CD14-positive monocyte (primary cell): ENCODE measurements at regions not wholly inside any gene's neighbourhood (a gene's known extent, or its start where the extent isn't known, plus 50 kb on each side); places are given as distances from the start of the nearest gene placed in this dataset.

Experiments used
- DNase-seq, 3 donors: peaks; one replicate each; pipeline ENCODE4 v3.0.0-alpha.2; 2011 to 2022
- H2AFZ ChIP-seq: 2 replicates; pipeline ENCODE4 v1.6.0; 2012; ENCODE audit warnings: mild to moderate bottlenecking, low read depth, low read length, inconsistent platforms; ENCODE audit not compliant: insufficient read depth, poor library complexity, severe bottlenecking
- H3K27ac ChIP-seq, 2 donors: 1 replicate in 1 of 2; 2 replicates in 1 of 2; pipeline ENCODE4 v1.5.1; 2012 to 2013; ENCODE audit warnings: low read length in 2 of 2, control low read depth in 1 of 2, inconsistent platforms in 1 of 2, low read depth in 1 of 2, mild to moderate bottlenecking in 1 of 2
- H3K27me3 ChIP-seq, 2 donors: one replicate each; pipeline versions ENCODE4 v1.6.0 to v1.6.1; 2011 to 2013; ENCODE audit warnings: low read length in 2 of 2; ENCODE audit not compliant: control insufficient read depth in 2 of 2, insufficient read depth in 2 of 2
- H3K36me3 ChIP-seq, 2 donors: replicated peaks in 1 of 2; 1 replicate in 1 of 2; 2 replicates in 1 of 2; pipeline versions ENCODE4 v1.5.1 to v1.6.1; 2012 to 2013; ENCODE audit warnings: low read length in 2 of 2, control low read depth in 1 of 2, inconsistent platforms in 1 of 2, mild to moderate bottlenecking in 1 of 2; ENCODE audit not compliant: insufficient read depth in 2 of 2, control insufficient read depth in 1 of 2
- H3K4me1 ChIP-seq, 2 donors: 1 replicate in 1 of 2; 2 replicates in 1 of 2; pipeline versions ENCODE4 v1.5.1 to v1.6.1; 2012 to 2013; ENCODE audit warnings: low read length in 2 of 2, control low read depth in 1 of 2, inconsistent platforms in 1 of 2, mild to moderate bottlenecking in 1 of 2, moderate library complexity in 1 of 2; ENCODE audit not compliant: insufficient read depth in 2 of 2, control insufficient read depth in 1 of 2
- H3K4me2 ChIP-seq: replicated peaks from 2 replicates; pipeline ENCODE3; 2012; ENCODE audit warnings: low read length, moderate library complexity, mild to moderate bottlenecking; ENCODE audit not compliant: poor library complexity, severe bottlenecking; ENCODE audit errors: extremely low read depth
- H3K4me3 ChIP-seq, 3 experiments: fragments of 200-600 bp in 1 of 3; sonication (generic) in 1 of 3; replicated peaks in 1 of 3; 1 replicate in 2 of 3; 2 replicates in 1 of 3; pipeline ENCODE4 v1.5.1; 2011 to 2013; ENCODE audit warnings: low read length in 3 of 3, mild to moderate bottlenecking in 3 of 3, control low read depth in 2 of 3, low read depth in 2 of 3, inconsistent platforms in 1 of 3, moderate library complexity in 1 of 3
- H3K79me2 ChIP-seq: 2 replicates; pipeline ENCODE4 v1.6.0; 2012; ENCODE audit warnings: mild to moderate bottlenecking, control low read depth, inconsistent platforms, low read length, moderate library complexity; ENCODE audit not compliant: insufficient read depth
- H3K9ac ChIP-seq: 2 replicates; pipeline ENCODE4 v1.6.0; 2017; ENCODE audit warnings: low read length, mild to moderate bottlenecking; ENCODE audit not compliant: insufficient read depth, poor library complexity, severe bottlenecking
- H3K9me3 ChIP-seq, 2 donors: replicated peaks in 1 of 2; 1 replicate in 1 of 2; 2 replicates in 1 of 2; pipeline versions ENCODE4 v1.5.1 to v1.6.1; 2012 to 2013; ENCODE audit warnings: low read length in 2 of 2, control low read depth in 1 of 2; ENCODE audit not compliant: control insufficient read depth in 1 of 2, insufficient read depth in 1 of 2
- H4K20me1 ChIP-seq: 2 replicates; pipeline ENCODE4 v1.6.0; 2012; ENCODE audit warnings: mild to moderate bottlenecking, low read length, control low read depth, moderate library complexity; ENCODE audit not compliant: insufficient read depth
- H3K27ac Mint-ChIP-seq, 7 donors: one replicate each; pipeline ENCODE4 v1.8.0; 2020; ENCODE audit warnings: mild to moderate bottlenecking in 7 of 7, mixed read lengths in 7 of 7, moderate library complexity in 6 of 7, inconsistent platforms in 2 of 7
- H3K27me3 Mint-ChIP-seq, 3 donors: one replicate each; pipeline ENCODE4 v1.8.0; 2021 to 2022; ENCODE audit warnings: low read depth in 3 of 3, mild to moderate bottlenecking in 3 of 3, mixed read lengths in 3 of 3, moderate library complexity in 3 of 3, inconsistent platforms in 1 of 3
- H3K36me3 Mint-ChIP-seq, 2 donors: one replicate each; pipeline ENCODE4 v1.8.0; 2020; ENCODE audit warnings: mixed read lengths in 2 of 2, inconsistent platforms in 1 of 2, mild to moderate bottlenecking in 1 of 2
- H3K4me1 Mint-ChIP-seq: one replicate; pipeline ENCODE4 v1.8.0; 2020; ENCODE audit warnings: mild to moderate bottlenecking, mixed read lengths
- H3K4me3 Mint-ChIP-seq, 2 donors: one replicate each; pipeline ENCODE4 v1.8.0; 2020; ENCODE audit warnings: mild to moderate bottlenecking in 2 of 2, mixed read lengths in 2 of 2, moderate library complexity in 1 of 2
- H3K9me3 Mint-ChIP-seq, 7 donors: one replicate each; pipeline ENCODE4 v1.8.0; 2020 to 2022; ENCODE audit warnings: mixed read lengths in 7 of 7, mild to moderate bottlenecking in 6 of 7, moderate library complexity in 6 of 7, inconsistent platforms in 2 of 7
- CTCF ChIP-seq: fragments of 200-600 bp; IDR thresholded peaks from one replicate; pipeline ENCODE4 v1.8.0; 2022; ENCODE audit warnings: antibody characterized with exemption, mild to moderate bottlenecking
- WGBS: methylation state at CpG from one replicate; pipeline ENCODE4 v1.1.5; 2013; ENCODE audit warnings: missing lambda C conversion rate; ENCODE audit not compliant: insufficient coverage; 5-methylcytosine and 5-hydroxymethylcytosine counted together
- intact Hi-C, 2 donors: fragments of 100-400 bp; cut with micrococcal nuclease; formaldehyde crosslinking; loops; one replicate each; pipeline versions ENCODE4 v1.15.0 to v1.15.1; 2023

- Mint-ChIP-seq H3K4me3 (no peak overlapping the region), H3K27me3 (no peaks in the 10 kb centered on the region), H3K9me3 (peaks cover 0 to 6% (median 1%) of the 10 kb centered on the region in 7 donors), H3K27ac (no peak overlapping the region), H3K36me3 (no peaks in the 10 kb centered on the region), H3K4me1 (no peaks in the 10 kb centered on the region)
- intact Hi-C loops, result no loop called here
- Histone ChIP-seq H3K36me3 (no peaks in the 10 kb centered on the region), H3K4me3 (no peak overlapping the region), H3K79me2 (no peaks in the 10 kb centered on the region), H3K27me3 (no peaks in the 10 kb centered on the region), H3K9me3 (peaks cover 0 to 6% of the 10 kb centered on the region in 2 donors), H3K4me2 (no peak overlapping the region), H3K27ac (no peak overlapping the region), H3K4me1 (no peaks in the 10 kb centered on the region), H2AFZ (no peak overlapping the region), H3K9ac (no peak overlapping the region), H4K20me1 (no peaks in the 10 kb centered on the region)
- TF ChIP-seq CTCF, result no peak
- no peak for DNase-seq
- WGBS, result 100% methylated on average over 3 of the region's 3 CpGs
These were observed 162.6 kb upstream of the PLEKHA5 start for GRCh38 chr12:18966954-18967353.

- intact Hi-C loops, result no loop called here
- H3K9me3 Mint-ChIP-seq, result peaks cover 0 to 6% (median 1%) of the 10 kb centered on the region in 7 donors
These were observed 161.7 kb upstream of the PLEKHA5 start for GRCh38 chr12:18967814-18968213.

More at GRCh38 chr12:18967814-18968213, 161.7 kb upstream of the PLEKHA5 start:
- H3K36me3 Mint-ChIP-seq, result no peaks in the 10 kb centered on the region
- no peaks in the 10 kb centered on the region for H3K27me3 ChIP-seq
- no peaks in the 10 kb centered on the region for H3K36me3 ChIP-seq
- H3K27ac Mint-ChIP-seq, result no peak overlapping the region
- no peaks in the 10 kb centered on the region for H3K79me2 ChIP-seq
- TF ChIP-seq CTCF, result no peak
- H3K4me2 ChIP-seq, result no peak overlapping the region
- no peaks in the 10 kb centered on the region for H3K4me1 ChIP-seq
- H3K9me3 ChIP-seq, result peaks cover 0 to 6% of the 10 kb centered on the region in 2 donors
- no peaks in the 10 kb centered on the region for H3K27me3 Mint-ChIP-seq
- no peak overlapping the region for H3K27ac ChIP-seq
- H3K4me1 Mint-ChIP-seq, result no peaks in the 10 kb centered on the region
- no peak for DNase-seq
- WGBS, result 65% methylated on average over 2 of the region's 3 CpGs
- H2AFZ ChIP-seq, result no peak overlapping the region
- H3K4me3 Mint-ChIP-seq, result no peak overlapping the region
- H3K9ac ChIP-seq, result no peak overlapping the region
- H3K4me3 ChIP-seq, result no peak overlapping the region
- no peaks in the 10 kb centered on the region for H4K20me1 ChIP-seq
